SH-SY5Y (cell line): ENCODE measurements at regions not wholly inside any gene's neighbourhood (a gene's known extent, or its start where the extent isn't known, plus 50 kb on each side); places are given as distances from the start of the nearest gene placed in this dataset.

Experiments
- GATA2 ChIP-seq: IDR thresholded peaks from 2 replicates; pipeline ENCODE4 v1.6.1; 2011; ENCODE audit warnings: mild to moderate bottlenecking, low read depth, low read length
- GATA3 ChIP-seq: IDR thresholded peaks from 2 replicates; pipeline ENCODE4 v1.6.1; 2011; ENCODE audit warnings: low read depth, mild to moderate bottlenecking, low read length, moderate library complexity

DNA sequence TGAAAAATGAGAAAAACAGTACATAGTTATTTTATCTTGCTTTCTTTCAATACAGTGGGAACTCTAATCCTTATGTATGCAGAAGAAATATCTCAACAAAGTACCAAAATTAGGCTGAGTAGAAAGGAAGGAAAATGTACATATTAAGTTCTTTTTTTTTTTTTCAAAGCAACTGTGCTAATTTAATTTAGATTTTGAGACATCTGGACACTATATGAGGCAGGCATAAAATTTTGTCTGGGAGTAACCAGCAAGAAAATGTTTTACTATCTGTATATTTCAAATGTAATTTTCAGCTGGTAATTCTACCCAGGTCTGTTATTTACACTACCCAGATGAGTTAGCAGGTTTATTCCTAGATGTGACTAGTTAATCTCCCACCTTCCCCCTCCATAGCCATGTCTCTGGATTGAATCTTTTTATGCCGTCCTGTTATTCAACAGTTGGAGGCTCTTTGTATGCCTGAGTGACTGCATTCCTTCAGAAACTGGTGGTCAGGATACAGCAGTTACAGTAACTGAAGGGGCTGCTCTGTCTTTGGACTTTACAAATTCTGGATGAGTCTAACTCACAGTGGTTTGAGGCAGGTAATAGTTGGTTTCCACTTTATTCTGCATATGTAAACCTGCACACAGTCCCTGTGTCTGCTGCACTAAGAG is 633.6 kb downstream of the PCDH18 start:
- TF ChIP-seq GATA2 (no peak), GATA3 (no peak)
